Pancreas (tissue), 10 donors: ENCODE measurements at regions not wholly inside any gene's neighbourhood (a gene's known extent, or its start where the extent isn't known, plus 50 kb on each side); places are given as distances from the start of the nearest gene placed in this dataset.

Experiments used
- ATAC-seq, 4 donors: fragments of 200-7000 bp; cut with Tn5 transposase; one replicate each; pipeline versions ENCODE4 v1.8.0 to v1.9.1; 2020; ENCODE audit warnings: mild to moderate bottlenecking in 4 of 4, moderate library complexity in 4 of 4
- DNase-seq, 6 donors: peaks; one replicate each; pipeline ENCODE4 v3.0.0-alpha.2; 2020
- FAIRE-seq: peaks from 2 replicates; lab custom pipeline; 2012; peaks lifted over from hg19 to GRCh38; lab: Jason Lieb, UNC
- H3K27ac ChIP-seq, 4 donors: fragments of 200-600 bp; sonication (generic); 1 replicate in 3 of 4; 2 replicates in 1 of 4; pipeline versions ENCODE4 v1.5.0 to v1.8.0; 2020
- H3K27me3 ChIP-seq, 4 donors: fragments of 200-600 bp; one replicate each; pipeline ENCODE4 v1.8.0; 2021
- H3K36me3 ChIP-seq, 3 donors: fragments of 200-600 bp; sonication (generic) in 1 of 3; one replicate each; pipeline versions ENCODE4 v1.5.0 to v1.8.0; 2020 to 2021
- H3K4me1 ChIP-seq, 3 donors: fragments of 200-600 bp; one replicate each; pipeline ENCODE4 v1.8.0; 2021
- H3K4me3 ChIP-seq, 4 donors: fragments of 200-600 bp; sonication (generic) in 2 of 4; one replicate each; pipeline versions ENCODE4 v1.5.0 to v1.8.0; 2020 to 2021
- H3K9me3 ChIP-seq, 4 donors: fragments of 200-600 bp; one replicate each; pipeline ENCODE4 v1.8.0; 2021
- CTCF ChIP-seq, 4 donors: fragments of 200-600 bp; sonication (generic) in 3 of 4; IDR thresholded peaks; one replicate each; pipeline versions ENCODE4 v1.5.0 to v1.8.0; 2021; ENCODE audit warnings: antibody characterized with exemption in 4 of 4
- WGBS, 2 donors: extraction: QIAGEN DNeasy Blood & Tissue Kit; methylation state at CpG; one replicate each; pipeline ENCODE4 v1.1.7; 2013; 5-methylcytosine and 5-hydroxymethylcytosine counted together
- intact Hi-C, 3 donors: fragments of 100-400 bp; cut with DNase I; formaldehyde crosslinking; loops; one replicate each; pipeline versions ENCODE4 v1.11.1 to v1.14.2; 2022
- donor health status: healthy with polysubstance abuse.
- donor health status: DM: no; HTN: no; CAD: no; lungs with moderate emphysema.
- donor health status: DM: no; HTN: no; CAD: no.
- donor health status: control.
- donor health status: control.
- donor health status: Bipolar disorder and iron deficiency.
- donor health status: DM: yes; HTN: yes; CAD: no.
- donor health status: DM: no; HTN: no; CAD: no.
- donor health status: DM: no; HTN: no; CAD: no.
- donor health status: DM: yes; HTN: yes; CAD: no.

GRCh38 chr18:25946540-25946939 is 143.9 kb downstream of the SS18 start:
- intact Hi-C loops = no loop called here

GRCh38 chr18:25935356-25935755 is 155.1 kb downstream of the SS18 start:
- DNase-seq = no peak
- FAIRE-seq = no peak
- 85 to 87% methylated on average over 1 of the region's 1 CpG for WGBS, 2 donors
- no peak overlapping the region for H3K4me3 ChIP-seq
- H3K4me1 ChIP-seq = no peaks in the 10 kb centered on the region
- no peaks in the 10 kb centered on the region for H3K9me3 ChIP-seq
- no peak overlapping the region for H3K27ac ChIP-seq
- no peak for TF ChIP-seq CTCF (IDR thresholded peaks at IDR 0.05)
- H3K36me3 ChIP-seq = no peaks in the 10 kb centered on the region
- intact Hi-C loops = no loop called here
- peaks cover 0 to 5% (median 0%) of the 10 kb centered on the region in 4 donors for H3K27me3 ChIP-seq
- no peak for ATAC-seq

More at GRCh38 chr18:25946540-25946939, 143.9 kb downstream of the SS18 start:
- 44 to 68% methylated on average over 1 of the region's 1 CpG for WGBS, 2 donors
- FAIRE-seq (no peak), DNase-seq (no peak), ATAC-seq (no peak)
- TF ChIP-seq CTCF (IDR thresholded peaks at IDR 0.05) = no peak
- Histone ChIP-seq H3K9me3 (no peaks in the 10 kb centered on the region), H3K27ac (no peak overlapping the region), H3K4me1 (no peaks in the 10 kb centered on the region), H3K4me3 (no peak overlapping the region), H3K27me3 (no peaks in the 10 kb centered on the region), H3K36me3 (no peaks in the 10 kb centered on the region)

- Histone ChIP-seq H3K27ac (no peak overlapping the region), H3K36me3 (no peaks in the 10 kb centered on the region), H3K4me3 (no peak overlapping the region), H3K27me3 (peaks cover 0 to 5% (median 0%) of the 10 kb centered on the region in 4 donors), H3K4me1 (no peaks in the 10 kb centered on the region), H3K9me3 (no peaks in the 10 kb centered on the region)
- no peak for ATAC-seq
- FAIRE-seq = no peak
- no peak for TF ChIP-seq CTCF (IDR thresholded peaks at IDR 0.05)
- intact Hi-C loops = no loop called here
- no peak for DNase-seq
- WGBS, 2 donors = 96 to 100% methylated on average over 1 of the region's 1 CpG
Measured at GRCh38 chr18:25931126-25931525, 159.3 kb downstream of the SS18 start.

GRCh38 chr18:25929787-25930186 is 160.6 kb downstream of the SS18 start:
- FAIRE-seq = no peak
- Histone ChIP-seq H3K36me3 (no peaks in the 10 kb centered on the region), H3K27ac (no peak overlapping the region), H3K4me3 (no peak overlapping the region), H3K4me1 (no peaks in the 10 kb centered on the region), H3K27me3 (peaks cover 0 to 5% (median 0%) of the 10 kb centered on the region in 4 donors), H3K9me3 (no peaks in the 10 kb centered on the region)
- no peak for ATAC-seq
- 46 to 52% methylated on average over 2 of the region's 2 CpGs for WGBS, 2 donors
- intact Hi-C loops = loop anchor here in 1 of 3 donors (10.0 kb wide), 1 partner anchor 225 kb away; no protein-coding TSS in a partner anchor
- no peak for DNase-seq
- no peak for TF ChIP-seq CTCF (IDR thresholded peaks at IDR 0.05)

GRCh38 chr18:25927830-25928229 is 162.6 kb downstream of the SS18 start:
- no peak overlapping the region for H3K27ac ChIP-seq
- H3K9me3 ChIP-seq = no peaks in the 10 kb centered on the region
- no peak overlapping the region for H3K4me3 ChIP-seq
- FAIRE-seq (no peak), ATAC-seq (no peak), DNase-seq (no peak)
- H3K36me3 ChIP-seq = no peaks in the 10 kb centered on the region
- WGBS, 2 donors = 58 to 61% methylated on average over 2 of the region's 2 CpGs
- intact Hi-C loops = loop anchor here in 1 of 3 donors (10.0 kb wide), 1 partner anchor 227 kb away; no protein-coding TSS in a partner anchor
- TF ChIP-seq CTCF (IDR thresholded peaks at IDR 0.05) = no peak
- H3K4me1 ChIP-seq = no peaks in the 10 kb centered on the region
- H3K27me3 ChIP-seq = no peaks in the 10 kb centered on the region
